A673 (cell line): ENCODE measurements at regions not wholly inside any gene's neighbourhood (a gene's known extent, or its start where the extent isn't known, plus 50 kb on each side); places are given as distances from the start of the nearest gene placed in this dataset.

Experiments
- EZH2 ChIP-seq: fragments of 200-600 bp; sonication (generic); IDR thresholded peaks from 2 replicates; pipeline ENCODE4 v1.6.1; 2017; ENCODE audit warnings: borderline replicate concordance, low read depth, mild to moderate bottlenecking, mixed read lengths, antibody characterized with exemption, low read length; ENCODE audit not compliant: poor library complexity, severe bottlenecking
- TF ChIP-seq, protein P1 (sequence below): fragments of 300-800, 200-600 bp; sonication (generic); conservative IDR thresholded peaks from 2 replicates; pipeline ENCODE4 v1.5.1; 2017; ENCODE audit warnings: low read depth, mild to moderate bottlenecking, antibody characterized with exemption, low read length, moderate library complexity, mixed read lengths

DNA sequence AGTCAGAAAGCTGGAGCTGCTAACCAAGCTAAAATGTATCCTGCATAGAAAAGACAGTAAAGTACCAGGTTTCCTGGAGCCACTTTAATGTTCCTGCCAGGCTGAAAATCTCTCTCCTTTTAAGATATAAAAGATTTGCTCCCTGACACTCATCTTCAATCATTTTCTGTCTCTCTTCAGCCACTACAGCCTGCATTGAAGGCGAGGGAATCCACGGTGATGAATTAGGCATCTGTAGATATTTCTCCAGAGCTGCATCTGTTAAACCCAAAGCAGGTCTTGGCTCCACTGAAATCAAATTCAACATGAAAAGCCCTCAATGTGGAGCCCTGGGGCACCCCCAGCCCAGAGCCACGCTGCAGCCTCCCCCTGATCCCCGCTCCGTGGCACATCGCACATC, 94.7 kb upstream of the CRHR1 start:
- TF ChIP-seq, protein P1, sequence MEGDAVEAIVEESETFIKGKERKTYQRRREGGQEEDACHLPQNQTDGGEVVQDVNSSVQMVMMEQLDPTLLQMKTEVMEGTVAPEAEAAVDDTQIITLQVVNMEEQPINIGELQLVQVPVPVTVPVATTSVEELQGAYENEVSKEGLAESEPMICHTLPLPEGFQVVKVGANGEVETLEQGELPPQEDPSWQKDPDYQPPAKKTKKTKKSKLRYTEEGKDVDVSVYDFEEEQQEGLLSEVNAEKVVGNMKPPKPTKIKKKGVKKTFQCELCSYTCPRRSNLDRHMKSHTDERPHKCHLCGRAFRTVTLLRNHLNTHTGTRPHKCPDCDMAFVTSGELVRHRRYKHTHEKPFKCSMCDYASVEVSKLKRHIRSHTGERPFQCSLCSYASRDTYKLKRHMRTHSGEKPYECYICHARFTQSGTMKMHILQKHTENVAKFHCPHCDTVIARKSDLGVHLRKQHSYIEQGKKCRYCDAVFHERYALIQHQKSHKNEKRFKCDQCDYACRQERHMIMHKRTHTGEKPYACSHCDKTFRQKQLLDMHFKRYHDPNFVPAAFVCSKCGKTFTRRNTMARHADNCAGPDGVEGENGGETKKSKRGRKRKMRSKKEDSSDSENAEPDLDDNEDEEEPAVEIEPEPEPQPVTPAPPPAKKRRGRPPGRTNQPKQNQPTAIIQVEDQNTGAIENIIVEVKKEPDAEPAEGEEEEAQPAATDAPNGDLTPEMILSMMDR = no peak
- no peak for TF ChIP-seq EZH2
